Upper lobe of left lung (tissue), 6 donors: ENCODE measurements at regions not wholly inside any gene's neighbourhood (a gene's known extent, or its start where the extent isn't known, plus 50 kb on each side); places are given as distances from the start of the nearest gene placed in this dataset.

Experiments
- ATAC-seq, 2 donors: fragments of 200-7000 bp; cut with Tn5 transposase; one replicate each; pipeline ENCODE4 v1.9.1; 2022; ENCODE audit warnings: mild to moderate bottlenecking in 2 of 2, moderate library complexity in 2 of 2; ENCODE audit not compliant: low FRiP score in 2 of 2
- DNase-seq, 2 donors: peaks; one replicate each; pipeline ENCODE4 v3.0.0-alpha.2; 2019 to 2020
- H3K27ac ChIP-seq, 4 donors: fragments of 200-600 bp; sonication (generic); one replicate each; pipeline ENCODE4 v1.5.1; 2016 to 2019
- H3K27me3 ChIP-seq, 4 donors: fragments of 200-600 bp; sonication (generic); one replicate each; pipeline ENCODE4 v1.5.1; 2017 to 2019
- H3K36me3 ChIP-seq, 4 donors: fragments of 200-600 bp; sonication (generic); one replicate each; pipeline ENCODE4 v1.5.1; 2016 to 2019
- H3K4me1 ChIP-seq, 4 donors: fragments of 200-600 bp; sonication (generic); one replicate each; pipeline ENCODE4 v1.5.1; 2018 to 2019
- H3K4me3 ChIP-seq, 4 donors: fragments of 200-600 bp; sonication (generic); one replicate each; pipeline ENCODE4 v1.5.1; 2017 to 2019; ENCODE audit warnings: mild to moderate bottlenecking in 2 of 4, moderate library complexity in 1 of 4
- H3K9me3 ChIP-seq, 4 donors: fragments of 200-600 bp; sonication (generic); one replicate each; pipeline ENCODE4 v1.5.1; 2018 to 2019
- CTCF ChIP-seq, 6 experiments: fragments of 450-650 bp in 4 of 6; fragments of 200-600 bp in 2 of 6; sonication (generic) in 2 of 6; IDR thresholded peaks; one replicate each; pipeline ENCODE4 v1.5.1; 2016 to 2019; ENCODE audit warnings: antibody characterized with exemption in 6 of 6
- EP300 ChIP-seq, 4 donors: sonication (generic); formaldehyde crosslinking; IDR thresholded peaks; one replicate each; pipeline ENCODE4 v1.5.1; 2017; ENCODE audit warnings: antibody characterized with exemption in 4 of 4, control low read depth in 2 of 4
- POLR2A ChIP-seq, 4 donors: fragments of 450-650 bp; IDR thresholded peaks; one replicate each; pipeline ENCODE4 v1.5.1; 2016 to 2017; ENCODE audit warnings: antibody characterized with exemption in 4 of 4, mild to moderate bottlenecking in 2 of 4
- POLR2AphosphoS5 ChIP-seq, 2 donors: sonication (generic); formaldehyde crosslinking; IDR thresholded peaks; one replicate each; pipeline ENCODE4 v1.5.1; 2017; ENCODE audit warnings: antibody characterized with exemption in 2 of 2
- WGBS, 2 donors: methylation state at CpG; one replicate each; pipeline ENCODE4 v1.1.5; 2017 to 2018; 5-methylcytosine and 5-hydroxymethylcytosine counted together
- donor health status: DM: no; HTN: no; CAD: no; lungs with moderate emphysema.
- donor health status: DM: no; HTN: yes; CAD: no; lungs with severe emphysema.

GRCh38 chr15:37870711-37871110 lies 63.7 kb upstream of the TMCO5A start:
- H3K9me3 ChIP-seq = no peaks in the 10 kb centered on the region
- ATAC-seq (no peak), DNase-seq (no peak)
- TF ChIP-seq POLR2A (IDR thresholded peaks at IDR 0.05) (no peak), EP300 (IDR thresholded peaks at IDR 0.05) (no peak), POLR2AphosphoS5 (IDR thresholded peaks at IDR 0.05) (no peak), CTCF (IDR thresholded peaks at IDR 0.05) (no peak)
- no peaks in the 10 kb centered on the region for H3K4me1 ChIP-seq
- H3K4me3 ChIP-seq = no peak overlapping the region
- H3K36me3 ChIP-seq = no peaks in the 10 kb centered on the region
- H3K27me3 ChIP-seq = no peaks in the 10 kb centered on the region
- no peak overlapping the region for H3K27ac ChIP-seq

- Histone ChIP-seq H3K27ac (no peak overlapping the region), H3K36me3 (no peaks in the 10 kb centered on the region), H3K4me3 (no peak overlapping the region), H3K4me1 (no peaks in the 10 kb centered on the region), H3K27me3 (no peaks in the 10 kb centered on the region), H3K9me3 (no peaks in the 10 kb centered on the region)
- 65 to 67% methylated on average over 9 of the region's 9 CpGs for WGBS, 2 donors
- no peak for ATAC-seq
- DNase-seq = no peak
- TF ChIP-seq POLR2A (IDR thresholded peaks at IDR 0.05) (no peak), EP300 (IDR thresholded peaks at IDR 0.05) (no peak), POLR2AphosphoS5 (IDR thresholded peaks at IDR 0.05) (no peak), CTCF (IDR thresholded peaks at IDR 0.05) (no peak)
Observed at GRCh38 chr15:37872661-37873060, 61.8 kb upstream of the TMCO5A start.

GRCh38 chr15:37873336-37873735 lies 61.1 kb upstream of the TMCO5A start:
- no peaks in the 10 kb centered on the region for H3K9me3 ChIP-seq
- no peak overlapping the region for H3K27ac ChIP-seq
- H3K36me3 ChIP-seq = no peaks in the 10 kb centered on the region
- no peaks in the 10 kb centered on the region for H3K4me1 ChIP-seq
- no peak overlapping the region for H3K4me3 ChIP-seq
- 67 to 80% methylated on average over 3 of the region's 3 CpGs for WGBS, 2 donors
- ATAC-seq (no peak), DNase-seq (no peak)
- TF ChIP-seq EP300 (IDR thresholded peaks at IDR 0.05) (no peak), POLR2A (IDR thresholded peaks at IDR 0.05) (no peak), CTCF (IDR thresholded peaks at IDR 0.05) (no peak), POLR2AphosphoS5 (IDR thresholded peaks at IDR 0.05) (no peak)
- no peaks in the 10 kb centered on the region for H3K27me3 ChIP-seq

- no peaks in the 10 kb centered on the region for H3K9me3 ChIP-seq
- no peak for TF ChIP-seq POLR2AphosphoS5 (IDR thresholded peaks at IDR 0.05)
- TF ChIP-seq POLR2A (IDR thresholded peaks at IDR 0.05) = no peak
- TF ChIP-seq EP300 (IDR thresholded peaks at IDR 0.05) = no peak
- H3K4me1 ChIP-seq = no peaks in the 10 kb centered on the region
- DNase-seq (no peak), ATAC-seq (no peak)
- no peak overlapping the region for H3K27ac ChIP-seq
- H3K27me3 ChIP-seq = no peaks in the 10 kb centered on the region
- WGBS, 2 donors = 80 to 89% methylated on average over 3 of the region's 3 CpGs
- H3K4me3 ChIP-seq = no peak overlapping the region
- no peaks in the 10 kb centered on the region for H3K36me3 ChIP-seq
Observed at GRCh38 chr15:37876900-37877299, 57.5 kb upstream of the TMCO5A start.

- TF ChIP-seq CTCF (IDR thresholded peaks at IDR 0.05) (no peak), POLR2AphosphoS5 (IDR thresholded peaks at IDR 0.05) (no peak), POLR2A (IDR thresholded peaks at IDR 0.05) (no peak), EP300 (IDR thresholded peaks at IDR 0.05) (no peak)
- 63 to 68% methylated on average over 7 of the region's 7 CpGs for WGBS, 2 donors
- H3K27me3 ChIP-seq = no peaks in the 10 kb centered on the region
- H3K36me3 ChIP-seq = no peaks in the 10 kb centered on the region
- DNase-seq (no peak), ATAC-seq (no peak)
- H3K4me1 ChIP-seq = no peaks in the 10 kb centered on the region
- H3K4me3 ChIP-seq = no peak overlapping the region
- H3K27ac ChIP-seq = no peak overlapping the region
- no peaks in the 10 kb centered on the region for H3K9me3 ChIP-seq
Observed at GRCh38 chr15:37877851-37878741, 56.3 kb upstream of the TMCO5A start.
